Esophagus squamous epithelium (tissue), 5 donors: ENCODE measurements at regions not wholly inside any gene's neighbourhood (a gene's known extent, or its start where the extent isn't known, plus 50 kb on each side); places are given as distances from the start of the nearest gene placed in this dataset.
"Not testable (repeated sequence)": the region's sequence is repeated elsewhere in the genome, so short reads cannot be mapped to it uniquely, and the experiment has no call there.

Experiments
- DNase-seq: peaks from one replicate; lab custom pipeline; 2025; lab: John Stamatoyannopoulos, UW
- H3K27ac ChIP-seq, 4 donors: fragments of 200-600 bp; sonication (generic); one replicate each; pipeline ENCODE4 v1.5.1; 2016 to 2019; ENCODE audit warnings: mild to moderate bottlenecking in 1 of 4
- H3K27me3 ChIP-seq, 4 donors: fragments of 200-600 bp; sonication (generic); 1 replicate in 3 of 4; 2 replicates in 1 of 4; pipeline versions ENCODE4 v1.5.1 to v1.6.0; 2017 to 2021; ENCODE audit warnings: antibody characterized with exemption in 1 of 4
- H3K36me3 ChIP-seq, 3 donors: fragments of 200-600 bp; sonication (generic); one replicate each; pipeline ENCODE4 v1.5.1; 2016 to 2019
- H3K4me1 ChIP-seq, 3 donors: fragments of 200-600 bp; sonication (generic); one replicate each; pipeline ENCODE4 v1.5.1; 2017 to 2019
- H3K4me3 ChIP-seq, 4 donors: fragments of 200-600 bp; sonication (generic); 1 replicate in 3 of 4; 2 replicates in 1 of 4; pipeline ENCODE4 v1.5.1; 2016 to 2019; ENCODE audit warnings: mild to moderate bottlenecking in 2 of 4, moderate library complexity in 1 of 4
- H3K9me3 ChIP-seq, 3 donors: fragments of 200-600 bp; sonication (generic); one replicate each; pipeline ENCODE4 v1.5.1; 2016 to 2019
- POLR2A ChIP-seq, 4 donors: fragments of 450-650 bp; IDR thresholded peaks; one replicate each; pipeline ENCODE4 v1.6.1; 2017; ENCODE audit warnings: antibody characterized with exemption in 4 of 4, mild to moderate bottlenecking in 4 of 4, moderate library complexity in 3 of 4
- WGBS, 2 donors: methylation state at CpG; one replicate each; pipeline ENCODE4 v1.1.5; 2018; 5-methylcytosine and 5-hydroxymethylcytosine counted together
- intact Hi-C: fragments of 100-400 bp; cut with DNase I; formaldehyde crosslinking; loops from one replicate; pipeline ENCODE4 v1.15.0; 2022
- TF ChIP-seq, protein P1 (sequence below), 6 experiments: fragments of 450-650 bp in 4 of 6; fragments of 200-600 bp in 2 of 6; sonication (generic) in 2 of 6; IDR thresholded peaks; one replicate each; pipeline ENCODE4 v1.5.1; 2016 to 2019; ENCODE audit warnings: antibody characterized with exemption in 6 of 6, mild to moderate bottlenecking in 4 of 6, moderate library complexity in 4 of 6
- donor health status: DM: yes; HTN: yes; CAD: no.

DNA sequence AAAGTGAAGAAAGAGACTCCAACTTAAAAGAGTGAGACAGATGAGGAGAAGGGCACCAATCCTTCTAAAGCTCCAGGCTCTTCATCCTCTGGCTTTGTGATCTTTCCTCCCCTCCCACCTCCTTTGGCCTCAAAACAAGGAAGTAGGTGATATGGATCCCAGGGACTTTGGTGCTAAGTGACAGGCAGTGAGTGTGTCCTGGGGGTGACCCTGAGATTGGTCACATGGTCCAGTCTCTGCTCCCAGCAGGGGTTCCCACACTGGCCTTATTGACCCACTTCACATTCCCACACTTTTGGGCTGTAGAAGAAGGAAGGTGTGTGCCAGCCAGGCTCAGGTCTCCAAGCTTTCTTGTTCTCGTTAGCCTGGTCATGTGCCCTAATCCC is 401.2 kb upstream of the PROX1 start:
- no peaks in the 10 kb centered on the region for H3K4me1 ChIP-seq
- DNase-seq: no peak
- H3K4me3 ChIP-seq: no peak overlapping the region
- no peaks in the 10 kb centered on the region for H3K9me3 ChIP-seq
- WGBS, 2 donors: 30 to 91% methylated on average over 1 of the region's 1 CpG
- no peak overlapping the region for H3K27ac ChIP-seq
- TF ChIP-seq, protein P1, sequence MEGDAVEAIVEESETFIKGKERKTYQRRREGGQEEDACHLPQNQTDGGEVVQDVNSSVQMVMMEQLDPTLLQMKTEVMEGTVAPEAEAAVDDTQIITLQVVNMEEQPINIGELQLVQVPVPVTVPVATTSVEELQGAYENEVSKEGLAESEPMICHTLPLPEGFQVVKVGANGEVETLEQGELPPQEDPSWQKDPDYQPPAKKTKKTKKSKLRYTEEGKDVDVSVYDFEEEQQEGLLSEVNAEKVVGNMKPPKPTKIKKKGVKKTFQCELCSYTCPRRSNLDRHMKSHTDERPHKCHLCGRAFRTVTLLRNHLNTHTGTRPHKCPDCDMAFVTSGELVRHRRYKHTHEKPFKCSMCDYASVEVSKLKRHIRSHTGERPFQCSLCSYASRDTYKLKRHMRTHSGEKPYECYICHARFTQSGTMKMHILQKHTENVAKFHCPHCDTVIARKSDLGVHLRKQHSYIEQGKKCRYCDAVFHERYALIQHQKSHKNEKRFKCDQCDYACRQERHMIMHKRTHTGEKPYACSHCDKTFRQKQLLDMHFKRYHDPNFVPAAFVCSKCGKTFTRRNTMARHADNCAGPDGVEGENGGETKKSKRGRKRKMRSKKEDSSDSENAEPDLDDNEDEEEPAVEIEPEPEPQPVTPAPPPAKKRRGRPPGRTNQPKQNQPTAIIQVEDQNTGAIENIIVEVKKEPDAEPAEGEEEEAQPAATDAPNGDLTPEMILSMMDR (IDR thresholded peaks at IDR 0.05): no peak
- no peak for TF ChIP-seq POLR2A (IDR thresholded peaks at IDR 0.05)
- no peaks in the 10 kb centered on the region for H3K36me3 ChIP-seq
- intact Hi-C loops: no loop called here
- H3K27me3 ChIP-seq: peaks cover 0 to 5% (median 0%) of the 10 kb centered on the region in 4 donors

DNA sequence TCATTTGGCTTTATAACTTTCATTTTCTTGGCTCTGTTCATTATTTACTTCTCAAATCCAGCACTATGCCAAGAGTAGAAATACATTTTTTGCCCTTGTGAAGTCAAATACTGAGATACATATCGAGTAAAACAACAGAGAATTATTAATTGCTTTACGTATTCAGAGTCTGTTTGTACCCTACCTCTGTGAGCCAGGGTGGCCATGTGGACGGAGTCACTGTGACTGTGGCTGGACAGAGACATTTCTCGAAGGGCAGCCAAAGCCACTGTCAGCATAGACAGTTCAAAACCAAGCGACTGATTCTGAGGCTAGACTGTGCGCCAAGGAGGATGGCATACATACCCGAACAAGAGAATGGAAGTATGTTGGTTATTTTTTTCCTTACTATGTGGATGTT is 391.0 kb upstream of the PROX1 start:
- no peaks in the 10 kb centered on the region for H3K27me3 ChIP-seq
- intact Hi-C loops: no loop called here
- H3K9me3 ChIP-seq: no peaks in the 10 kb centered on the region
- H3K27ac ChIP-seq: no peak overlapping the region
- no peaks in the 10 kb centered on the region for H3K36me3 ChIP-seq
- no peak for DNase-seq
- no peak overlapping the region for H3K4me3 ChIP-seq
- no peaks in the 10 kb centered on the region for H3K4me1 ChIP-seq
- no peak for TF ChIP-seq POLR2A (IDR thresholded peaks at IDR 0.05)
- TF ChIP-seq, protein P1 (IDR thresholded peaks at IDR 0.05): no peak
- 74 to 87% methylated on average over 6 to 7 of the region's 7 CpGs for WGBS, 2 donors

DNA sequence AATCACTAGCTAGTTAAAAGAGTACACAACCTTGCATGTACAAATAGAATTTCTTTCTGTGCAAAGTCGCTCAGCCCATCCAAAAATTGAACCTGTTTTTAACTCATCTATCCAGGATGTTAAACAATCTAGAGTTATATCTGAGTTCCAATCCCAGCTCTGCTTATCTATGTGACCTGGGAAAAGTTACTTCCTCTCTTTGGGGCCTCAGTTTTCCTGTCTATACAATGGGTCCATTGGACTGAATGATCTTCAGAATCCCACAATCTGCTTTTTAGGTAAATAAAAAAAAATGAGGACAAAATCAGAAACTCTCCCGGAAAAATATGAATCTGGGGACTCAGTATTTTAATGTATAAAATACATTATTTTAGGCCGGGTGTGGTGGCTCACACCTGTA is 389.5 kb upstream of the PROX1 start:
- Histone ChIP-seq H3K9me3 (no peaks in the 10 kb centered on the region), H3K27me3 (peaks cover 0 to 4% (median 0%) of the 10 kb centered on the region in 4 donors), H3K27ac (no peak overlapping the region), H3K4me3 (no peak overlapping the region), H3K36me3 (no peaks in the 10 kb centered on the region), H3K4me1 (no peaks in the 10 kb centered on the region)
- intact Hi-C loops: no loop called here
- TF ChIP-seq POLR2A (IDR thresholded peaks at IDR 0.05): no peak
- TF ChIP-seq, protein P1 (IDR thresholded peaks at IDR 0.05): no peak
- no peak for DNase-seq
- WGBS, 2 donors: 78 to 92% methylated on average over 3 of the region's 3 CpGs

DNA sequence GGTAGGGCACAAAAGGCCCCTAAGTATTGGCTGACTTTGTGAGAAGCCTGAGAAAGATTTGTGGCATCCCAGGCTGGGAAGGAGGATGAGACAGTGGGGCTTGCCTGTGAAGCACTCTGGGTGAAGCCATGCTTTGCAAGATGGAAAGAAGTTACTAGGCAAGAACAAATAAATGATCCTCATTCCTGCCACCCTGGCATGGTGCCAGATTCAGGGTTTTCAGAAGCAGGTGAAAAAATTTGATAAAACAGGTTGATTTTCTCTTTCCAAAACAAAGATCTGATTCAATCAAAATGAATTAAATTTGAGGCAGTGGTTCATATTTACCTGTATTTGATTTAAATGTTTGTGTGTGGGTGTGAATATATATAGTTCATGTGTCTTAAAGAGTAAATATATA is 386.9 kb upstream of the PROX1 start:
- Histone ChIP-seq H3K27me3 (peaks cover 0 to 18% (median 0%) of the 10 kb centered on the region in 4 donors), H3K4me1 (no peaks in the 10 kb centered on the region), H3K9me3 (no peaks in the 10 kb centered on the region), H3K4me3 (no peak overlapping the region), H3K27ac (no peak overlapping the region), H3K36me3 (no peaks in the 10 kb centered on the region)
- intact Hi-C loops: no loop called here
- TF ChIP-seq, protein P1 (IDR thresholded peaks at IDR 0.05): no peak
- TF ChIP-seq POLR2A (IDR thresholded peaks at IDR 0.05): no peak
- no peak for DNase-seq

DNA sequence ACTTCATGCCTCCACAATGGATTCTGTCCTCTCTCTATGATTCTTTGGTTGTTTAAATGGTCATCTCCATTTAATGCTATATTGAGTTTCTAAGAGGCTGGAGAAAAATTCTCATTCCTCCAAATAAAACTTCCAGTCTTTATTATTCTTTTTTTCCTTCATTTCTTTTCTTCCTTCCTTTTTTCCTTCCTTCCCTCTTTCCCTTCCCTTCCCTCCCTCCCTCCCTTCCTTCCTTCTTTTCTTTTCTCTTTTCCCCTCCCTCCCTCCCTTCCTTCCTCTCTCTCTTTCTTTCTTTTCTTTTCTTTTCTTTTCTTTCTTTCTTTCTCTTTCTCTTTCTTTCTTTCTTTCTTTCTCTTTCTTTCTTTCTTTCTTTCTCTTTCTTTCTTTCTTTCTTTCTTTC is 386.1 kb upstream of the PROX1 start:
- H3K36me3 ChIP-seq, intact Hi-C loops, H3K27ac ChIP-seq: not testable (repeated sequence)

More for the DNA sequence above, 386.1 kb upstream of the PROX1 start:
- H3K4me3 ChIP-seq, H3K9me3 ChIP-seq, H3K4me1 ChIP-seq, DNase-seq: not testable (repeated sequence)
- peaks cover 0 to 21% (median 0%) of the 10 kb centered on the region in 4 donors for H3K27me3 ChIP-seq
